LNCAP (cell line): ENCODE measurements at regions not wholly inside any gene's neighbourhood (a gene's known extent, or its start where the extent isn't known, plus 50 kb on each side); places are given as distances from the start of the nearest gene placed in this dataset.

ENCODE experiments used
- TF ChIP-seq, protein P1 (sequence below): fragments of 450-650 bp; IDR thresholded peaks from 2 replicates; pipeline ENCODE4 v1.5.1; 2017; ENCODE audit warnings: mild to moderate bottlenecking

DNA sequence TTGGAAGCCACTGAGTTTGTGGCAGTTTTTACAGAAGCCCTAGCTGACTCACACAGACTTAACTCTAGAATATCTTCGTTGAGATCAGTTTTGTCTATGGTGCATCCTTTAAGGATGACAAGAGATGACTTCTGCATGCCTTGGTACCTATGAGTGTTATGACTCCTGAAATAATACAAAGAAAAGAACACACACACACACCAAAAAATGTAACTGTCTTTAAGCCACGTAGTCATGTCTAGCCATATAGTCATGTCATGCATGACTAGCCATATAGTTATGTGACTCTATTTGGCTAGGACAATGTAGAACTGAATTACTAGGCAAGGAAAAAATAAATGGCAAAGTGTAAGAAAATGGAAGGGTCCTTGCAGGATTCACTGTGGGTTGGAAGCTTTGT is 447.8 kb downstream of the NLGN4X start:
- TF ChIP-seq, protein P1, sequence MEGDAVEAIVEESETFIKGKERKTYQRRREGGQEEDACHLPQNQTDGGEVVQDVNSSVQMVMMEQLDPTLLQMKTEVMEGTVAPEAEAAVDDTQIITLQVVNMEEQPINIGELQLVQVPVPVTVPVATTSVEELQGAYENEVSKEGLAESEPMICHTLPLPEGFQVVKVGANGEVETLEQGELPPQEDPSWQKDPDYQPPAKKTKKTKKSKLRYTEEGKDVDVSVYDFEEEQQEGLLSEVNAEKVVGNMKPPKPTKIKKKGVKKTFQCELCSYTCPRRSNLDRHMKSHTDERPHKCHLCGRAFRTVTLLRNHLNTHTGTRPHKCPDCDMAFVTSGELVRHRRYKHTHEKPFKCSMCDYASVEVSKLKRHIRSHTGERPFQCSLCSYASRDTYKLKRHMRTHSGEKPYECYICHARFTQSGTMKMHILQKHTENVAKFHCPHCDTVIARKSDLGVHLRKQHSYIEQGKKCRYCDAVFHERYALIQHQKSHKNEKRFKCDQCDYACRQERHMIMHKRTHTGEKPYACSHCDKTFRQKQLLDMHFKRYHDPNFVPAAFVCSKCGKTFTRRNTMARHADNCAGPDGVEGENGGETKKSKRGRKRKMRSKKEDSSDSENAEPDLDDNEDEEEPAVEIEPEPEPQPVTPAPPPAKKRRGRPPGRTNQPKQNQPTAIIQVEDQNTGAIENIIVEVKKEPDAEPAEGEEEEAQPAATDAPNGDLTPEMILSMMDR: no peak

GRCh38 chrX:5775846-5776430 is 452.7 kb downstream of the NLGN4X start:
- TF ChIP-seq, protein P1: no peak

DNA sequence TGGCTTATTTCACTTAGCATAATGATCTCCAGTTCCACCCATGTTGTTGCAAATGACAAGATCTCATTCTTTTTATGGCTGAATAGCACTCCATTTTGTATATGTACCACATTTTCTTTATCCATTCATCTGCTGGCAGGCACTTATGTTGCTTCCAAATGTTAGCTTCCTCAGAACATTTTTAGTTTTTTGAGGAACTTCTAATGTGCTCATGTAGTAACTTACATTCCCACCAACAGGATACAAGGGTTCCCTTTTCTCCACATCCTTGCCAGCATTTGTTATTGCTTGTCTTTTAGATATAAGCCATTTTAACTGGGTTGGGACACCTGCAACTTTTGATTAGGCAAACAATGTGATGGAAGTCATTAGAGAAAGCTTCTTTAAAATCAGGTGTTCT is 454.2 kb downstream of the NLGN4X start:
- TF ChIP-seq, protein P1: no peak

- TF ChIP-seq, protein P1: no peak
Measured at GRCh38 chrX:5771441-5771840, 457.2 kb downstream of the NLGN4X start.

DNA sequence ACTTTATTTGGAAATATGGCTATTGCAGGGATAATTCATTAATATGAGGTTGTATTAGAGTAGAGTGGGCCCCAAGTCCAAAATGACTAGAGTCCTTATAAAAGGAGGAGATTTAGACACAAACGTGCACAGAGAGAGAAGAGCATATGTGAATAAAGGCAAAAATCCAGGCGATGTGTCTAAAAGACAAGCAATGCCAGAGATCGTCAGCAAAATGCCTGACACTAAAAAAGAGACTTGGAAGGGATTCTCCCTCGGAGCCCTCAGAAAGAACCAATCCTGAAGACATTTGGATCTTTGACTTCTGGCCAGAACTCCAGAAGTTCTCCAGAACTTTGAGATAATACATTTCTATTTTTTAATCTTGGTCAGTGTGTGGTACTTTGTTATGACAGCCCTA is 472.1 kb downstream of the NLGN4X start:
- TF ChIP-seq, protein P1: no peak

DNA sequence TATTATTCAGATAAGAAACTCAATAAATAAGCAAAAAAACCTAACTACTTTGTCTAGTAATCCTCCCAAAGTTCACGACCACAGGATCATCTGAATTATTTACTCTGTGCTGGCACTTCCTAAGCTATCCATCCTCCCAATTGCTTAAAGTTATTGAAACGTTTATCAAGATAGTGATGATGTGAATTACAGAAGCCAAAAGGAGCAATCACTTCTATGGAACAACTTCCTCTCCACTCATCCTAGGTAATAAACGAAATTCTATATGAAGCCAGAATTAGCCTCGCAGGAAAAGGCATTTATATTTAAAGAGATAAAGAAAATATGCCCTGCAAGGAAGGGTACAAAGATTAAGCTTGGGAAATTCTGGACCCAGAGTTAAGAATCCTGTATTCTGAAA is 475.4 kb downstream of the NLGN4X start:
- TF ChIP-seq, protein P1: no peak

GRCh38 chrX:5752831-5753230 is 475.8 kb downstream of the NLGN4X start:
- TF ChIP-seq, protein P1: no peak

DNA sequence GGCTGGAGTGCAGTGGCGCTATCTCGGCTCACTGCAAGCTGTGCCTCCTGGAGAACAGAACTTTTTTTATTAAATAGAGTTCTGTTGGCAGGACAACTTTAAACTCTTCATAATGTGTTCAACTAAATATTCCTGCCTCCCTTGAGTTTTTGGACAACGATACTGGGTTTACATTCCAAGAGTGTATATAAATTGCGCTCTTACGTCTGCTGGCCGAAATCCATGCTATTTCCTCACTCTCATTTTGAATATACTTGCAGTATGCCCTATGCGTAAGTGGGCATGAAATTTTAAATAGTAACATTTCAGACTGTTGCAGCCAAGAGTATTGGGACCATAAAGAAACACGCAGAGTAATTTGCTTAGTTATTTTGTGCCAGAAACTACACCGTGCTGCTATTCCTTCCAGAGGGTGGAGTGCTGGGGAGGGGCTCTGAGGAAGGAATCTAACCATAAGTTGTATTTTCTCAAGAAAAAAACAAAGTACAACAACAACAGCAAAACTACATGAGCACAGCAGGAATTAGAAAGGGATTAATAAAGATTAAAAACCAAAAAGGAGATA is 480.0 kb downstream of the NLGN4X start:
- TF ChIP-seq, protein P1: no peak
